ENCODE measurements at regions not wholly inside any gene's neighbourhood (a gene's known extent, or its start where the extent isn't known, plus 50 kb on each side); places are given as distances from the start of the nearest gene placed in this dataset.

GRCh38 chr9:108434502-108434901 is 421.3 kb downstream of the ACTL7B start:
- TF ChIP-seq CTCF (IDR thresholded peaks at IDR 0.05) (no peak), POLR2A (IDR thresholded peaks at IDR 0.05) (no peak)
